GM21360 (cell line): ENCODE measurements at regions not wholly inside any gene's neighbourhood (a gene's known extent, or its start where the extent isn't known, plus 50 kb on each side); places are given as distances from the start of the nearest gene placed in this dataset.
"Not testable (repeated sequence)": the region's sequence is repeated elsewhere in the genome, so short reads cannot be mapped to it uniquely, and the experiment has no call there.

Source experiments
- ATAC-seq: cut with Tn5 transposase; IDR thresholded peaks from one replicate; pipeline ENCODE4 v1.9.1; 2021; ENCODE audit warnings: mild to moderate bottlenecking, moderate library complexity; ENCODE audit not compliant: unreplicated experiment

DNA sequence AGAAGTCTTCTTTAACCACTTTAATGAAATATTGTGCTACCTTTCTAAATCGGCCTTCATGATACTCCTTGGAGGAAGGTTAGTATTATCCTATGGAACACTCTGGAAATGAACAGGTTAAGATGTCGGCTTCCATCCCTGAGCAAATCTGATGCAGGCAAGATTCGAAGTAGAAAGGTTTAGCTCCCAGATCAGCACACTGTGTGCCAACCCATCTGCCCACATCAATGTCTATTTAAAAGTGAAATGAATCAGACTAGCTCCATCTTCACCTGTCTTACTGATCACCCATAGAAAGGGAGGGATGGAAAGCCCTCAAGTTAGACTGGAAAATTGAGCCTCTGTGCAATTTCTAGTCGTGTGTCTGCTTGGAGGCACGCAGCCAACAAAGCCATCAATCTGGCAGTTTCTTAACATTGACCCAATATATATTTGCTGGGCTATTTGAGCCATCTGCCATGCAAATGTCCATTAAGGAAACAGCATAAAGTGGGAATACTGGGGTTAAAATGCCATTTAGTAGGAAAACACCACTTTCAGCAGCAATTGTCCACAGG lies 506.1 kb downstream of the RMST start:
- ATAC-seq, result no peak

DNA sequence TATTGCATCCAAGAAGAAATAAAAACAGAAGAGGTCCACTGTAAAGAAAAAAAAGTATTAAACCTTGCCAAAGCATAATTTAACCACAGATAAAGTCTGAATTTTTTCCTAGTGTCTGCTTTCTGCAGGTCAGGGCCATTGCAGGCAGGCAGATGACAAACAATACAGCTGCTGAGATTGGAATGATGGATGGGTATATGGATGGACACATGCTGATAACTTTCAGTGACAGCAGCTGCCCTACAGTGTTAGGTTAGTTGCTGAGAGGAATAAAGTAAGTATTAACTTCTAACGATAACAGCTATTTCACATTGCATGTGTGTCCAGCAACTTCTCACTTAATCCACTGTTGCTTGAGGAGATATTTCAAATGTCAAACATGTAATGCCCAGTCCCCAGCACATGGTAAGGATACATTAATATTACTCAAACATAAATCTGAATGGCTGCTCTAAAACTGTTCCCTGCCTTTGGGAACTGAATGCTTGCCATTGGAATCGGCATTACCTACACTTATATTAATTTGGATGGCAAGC lies 515.3 kb downstream of the RMST start:
- no peak for ATAC-seq

DNA sequence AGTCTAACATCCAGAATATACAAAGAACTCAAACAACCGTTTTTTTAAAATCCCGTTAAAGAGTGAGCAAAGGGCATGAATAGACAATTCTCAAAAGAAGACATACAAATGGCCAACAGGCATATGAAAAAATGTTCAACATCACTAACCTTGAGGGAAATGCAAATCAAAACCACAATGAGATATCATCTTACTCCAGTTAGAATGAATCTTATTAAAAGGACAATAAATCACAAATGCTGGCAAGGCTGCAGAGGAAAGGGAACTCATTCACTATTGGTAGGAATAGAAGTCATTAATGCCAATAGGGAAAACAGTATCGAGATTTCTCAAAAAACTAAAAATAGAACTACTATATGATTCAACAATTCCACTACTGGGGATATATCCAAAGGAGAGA lies 520.1 kb downstream of the RMST start:
- ATAC-seq, result no peak

DNA sequence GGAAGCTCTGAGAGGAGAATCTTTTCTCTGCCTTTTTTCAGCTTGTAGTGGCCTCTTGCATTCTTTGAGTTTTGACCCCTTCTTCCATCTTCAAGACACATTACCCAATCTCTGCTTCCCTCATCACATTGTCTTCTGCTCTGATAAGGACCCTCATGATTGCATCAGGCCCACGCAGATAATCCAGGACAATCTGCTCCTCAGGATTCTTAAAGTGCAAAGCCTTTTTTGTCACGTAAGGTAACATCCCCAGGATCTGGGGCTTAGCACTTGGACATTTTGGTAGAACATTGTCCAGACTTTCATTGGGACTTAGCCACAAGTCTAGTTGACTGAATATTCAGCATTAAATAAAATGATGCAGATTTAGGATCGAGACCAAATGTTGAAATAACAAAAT lies 521.2 kb downstream of the RMST start:
- no peak for ATAC-seq

DNA sequence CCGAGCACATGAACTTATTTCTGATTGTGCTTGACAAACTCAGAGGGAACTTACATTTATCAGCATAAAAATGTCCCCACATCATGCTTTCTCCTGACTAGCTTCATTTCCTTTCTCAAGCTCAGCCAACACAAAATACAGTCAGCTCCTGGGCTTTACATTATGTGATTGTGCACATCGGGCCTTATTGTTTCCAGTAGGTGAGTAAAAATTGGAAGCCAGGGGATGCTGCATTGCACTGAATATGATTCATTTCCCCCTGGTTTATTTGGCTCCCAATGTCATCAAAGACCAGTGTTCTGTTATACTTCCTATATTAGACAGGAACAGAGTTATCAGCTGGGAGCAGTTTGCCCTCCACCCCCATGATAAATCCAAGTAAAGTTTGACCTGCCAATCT lies 521.8 kb downstream of the RMST start:
- ATAC-seq, result no peak

DNA sequence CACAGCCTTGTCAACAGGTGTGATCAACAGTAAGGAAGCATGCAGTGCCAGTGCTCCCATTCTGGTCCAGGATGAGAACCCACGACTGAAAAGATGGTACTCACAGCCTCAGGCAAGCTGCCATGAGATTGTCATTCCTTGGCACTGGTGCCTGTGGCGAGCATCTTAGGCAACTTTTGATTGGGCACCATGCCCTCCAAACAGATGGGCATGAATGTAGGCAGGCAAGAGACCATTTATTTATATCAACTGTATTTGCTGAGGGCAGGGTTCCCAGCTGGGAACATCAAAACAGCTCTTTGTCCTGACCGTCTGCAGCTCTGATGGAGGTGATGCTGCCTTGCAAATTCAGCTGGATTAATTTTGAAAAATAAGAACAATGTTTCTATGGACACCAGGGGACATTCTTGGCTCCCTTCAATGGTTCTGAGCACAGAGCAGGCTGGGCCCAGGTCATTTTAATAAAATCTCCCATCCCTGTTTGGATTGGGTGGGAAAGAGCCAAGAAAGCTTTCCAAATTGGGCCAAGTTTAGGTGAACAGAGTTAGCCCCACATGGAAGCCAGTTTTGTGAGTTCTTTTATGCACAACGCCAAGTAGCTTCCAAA lies 522.5 kb downstream of the RMST start:
- no peak for ATAC-seq

DNA sequence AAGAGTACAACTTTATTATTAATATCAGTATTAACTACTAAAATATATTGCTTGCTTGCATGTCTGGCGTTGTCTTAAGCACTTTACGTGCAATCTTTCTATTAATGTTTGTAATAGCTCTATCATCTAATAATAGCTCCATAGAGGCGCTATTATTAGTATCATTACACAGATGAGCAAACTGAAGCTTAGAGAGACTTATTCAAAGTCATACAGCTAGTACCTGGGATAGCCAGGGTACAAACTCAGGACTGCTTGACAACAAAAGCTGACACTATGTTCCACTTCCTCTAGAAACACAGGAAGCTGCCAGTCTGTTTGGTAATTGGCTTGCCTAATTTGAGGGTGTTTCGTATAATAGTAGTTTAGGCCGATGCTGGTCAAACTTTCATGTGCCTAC lies 523.2 kb downstream of the RMST start:
- ATAC-seq, result no peak

DNA sequence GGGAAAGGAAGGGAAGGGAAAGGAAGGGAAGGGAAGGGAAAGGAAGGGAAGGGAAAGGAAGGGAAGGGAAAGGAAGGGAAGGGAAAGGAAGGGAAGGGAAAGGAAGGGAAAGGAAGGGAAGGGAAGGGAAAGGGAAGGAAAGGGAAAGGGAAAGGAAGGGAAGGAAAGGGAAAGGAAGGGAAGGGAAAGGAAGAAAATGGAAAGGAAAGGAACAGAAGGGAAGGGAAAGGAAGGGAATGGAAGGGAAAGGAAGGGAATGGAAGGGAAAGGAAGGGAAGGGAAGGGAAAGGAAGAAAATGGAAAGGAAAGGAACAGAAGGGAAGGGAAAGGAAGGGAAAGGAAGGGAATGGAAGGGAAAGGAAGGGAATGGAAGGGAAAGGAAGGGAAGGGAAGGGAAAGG lies 526.0 kb downstream of the RMST start:
- not testable (repeated sequence) for ATAC-seq

DNA sequence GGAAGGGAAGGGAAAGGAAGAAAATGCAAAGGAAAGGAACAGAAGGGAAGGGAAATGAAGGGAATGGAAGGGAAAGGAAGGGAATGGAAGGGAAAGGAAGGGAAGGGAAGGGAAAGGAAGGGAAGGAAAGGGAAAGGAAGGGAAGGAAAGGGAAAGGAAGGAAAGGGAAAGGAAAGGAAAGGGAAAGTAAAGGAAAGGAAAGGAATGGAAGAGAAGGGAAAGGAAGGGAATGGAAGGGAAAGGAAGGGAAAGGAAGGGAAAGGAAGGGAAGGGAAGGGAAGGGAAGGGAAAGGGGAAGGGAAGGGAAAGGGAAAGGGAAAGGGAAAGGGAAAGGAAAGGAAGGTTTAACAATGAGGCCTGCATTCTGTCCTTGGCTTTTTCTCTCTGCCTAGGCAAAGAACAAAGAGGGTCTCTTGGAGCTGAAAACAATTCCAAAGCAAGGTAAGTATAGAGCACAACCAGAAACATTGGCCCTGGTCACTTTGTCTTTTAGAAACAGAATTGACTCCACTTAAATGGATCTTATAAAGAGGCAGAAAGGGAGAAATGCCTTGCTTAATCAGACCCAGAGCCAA lies 525.9 kb upstream of the TMPO start:
- no peak for ATAC-seq

DNA sequence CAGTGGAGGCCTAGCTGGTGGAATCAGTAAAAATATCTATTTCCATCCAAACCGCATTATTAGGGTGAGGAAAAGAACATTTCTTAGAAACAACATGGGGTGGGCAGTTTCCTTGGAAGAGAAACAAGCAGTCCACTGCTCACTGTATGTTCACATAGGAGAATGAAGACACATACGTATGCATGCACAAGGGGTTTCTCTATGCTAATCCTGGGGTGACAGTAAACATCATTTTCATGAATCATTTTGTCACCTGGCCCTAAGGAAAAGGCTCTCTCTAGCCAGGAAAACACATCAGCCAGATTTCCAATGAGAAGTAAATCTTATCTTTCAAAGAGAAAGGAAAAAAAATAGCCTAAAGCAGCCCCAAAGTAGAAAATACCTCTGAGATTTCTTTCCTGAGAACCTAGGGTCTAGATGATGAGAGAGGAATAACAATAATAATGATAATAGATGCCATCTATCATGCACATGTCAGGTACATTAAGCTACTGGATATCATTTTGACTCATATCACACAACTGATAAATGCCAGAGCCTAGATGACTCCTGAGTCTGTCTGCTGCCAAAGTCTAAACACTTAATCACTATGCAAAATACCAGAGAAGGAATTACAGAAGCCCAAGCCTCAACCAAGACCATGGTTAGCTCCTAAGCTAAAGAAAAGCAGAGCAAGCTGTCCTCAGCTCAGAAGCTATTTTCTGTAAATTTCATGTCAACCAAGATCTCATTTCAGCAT lies 520.5 kb upstream of the TMPO start:
- ATAC-seq, result no peak

DNA sequence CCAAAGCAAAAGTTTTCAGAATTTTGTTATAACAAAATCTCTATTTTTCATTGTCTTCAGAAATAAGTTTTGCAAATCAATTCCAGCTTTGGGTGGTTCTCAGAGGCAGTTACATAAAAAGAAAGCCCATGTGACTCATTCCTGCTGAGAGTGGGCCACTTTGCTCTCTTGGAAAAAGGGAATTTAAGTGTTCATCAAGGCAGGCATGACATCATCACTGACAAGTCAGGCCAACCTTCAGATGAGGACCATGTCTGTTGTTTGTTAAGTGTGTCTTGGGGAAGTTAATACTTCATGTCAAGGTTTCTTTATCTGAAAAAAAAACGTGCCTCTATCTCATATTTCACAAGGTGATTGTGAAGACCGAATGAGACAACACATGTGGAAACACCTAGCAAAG lies 519.8 kb upstream of the TMPO start:
- ATAC-seq, result no peak

DNA sequence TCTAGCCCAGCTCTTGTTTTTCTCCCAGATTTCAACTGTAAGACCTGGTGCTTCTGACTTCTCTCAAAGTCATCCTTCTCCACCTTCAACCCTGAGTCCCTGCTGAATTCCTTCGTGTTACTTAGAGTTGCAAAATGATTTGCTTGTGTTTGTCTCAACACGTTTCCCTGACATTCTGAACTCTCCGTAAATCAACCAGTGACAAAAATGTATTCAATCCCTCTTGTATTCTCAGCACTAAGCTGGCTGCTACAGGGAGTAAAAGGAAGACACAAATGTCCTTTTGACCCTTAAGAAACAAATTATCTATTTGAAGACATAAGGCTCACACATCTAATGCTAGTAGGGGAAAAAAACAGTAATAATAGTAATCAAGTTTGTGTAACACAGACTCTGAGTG lies 514.0 kb upstream of the TMPO start:
- no peak for ATAC-seq

DNA sequence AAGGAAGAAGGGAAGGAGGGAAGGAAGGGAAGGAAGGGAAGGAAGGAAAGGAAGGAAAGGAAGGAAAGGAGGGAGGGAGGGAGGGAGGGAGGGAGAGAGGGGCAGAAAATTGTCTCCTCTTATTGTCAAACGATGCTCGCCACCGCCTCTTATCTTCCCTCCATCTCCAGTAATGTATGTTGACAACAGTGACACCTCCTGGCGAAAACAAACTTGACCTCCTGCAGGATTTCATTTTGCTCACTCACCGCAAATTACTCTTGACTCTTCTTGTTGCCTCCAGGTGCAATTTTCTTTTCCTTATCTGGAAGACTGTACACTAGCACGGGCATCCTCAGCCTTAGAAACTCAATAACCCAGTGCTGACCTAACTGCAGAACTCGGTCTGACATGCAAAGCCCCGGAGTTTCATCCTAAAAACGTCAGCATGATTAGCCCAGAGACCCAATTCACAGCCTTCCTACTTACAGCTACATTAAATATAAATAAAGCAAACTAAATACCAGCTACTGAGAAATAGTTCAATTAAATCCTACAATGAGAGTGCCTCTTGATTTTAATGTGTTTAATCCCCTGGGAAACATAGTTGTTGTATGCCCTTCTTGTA lies 512.4 kb upstream of the TMPO start:
- peak; percentile 78 for ATAC-seq

DNA sequence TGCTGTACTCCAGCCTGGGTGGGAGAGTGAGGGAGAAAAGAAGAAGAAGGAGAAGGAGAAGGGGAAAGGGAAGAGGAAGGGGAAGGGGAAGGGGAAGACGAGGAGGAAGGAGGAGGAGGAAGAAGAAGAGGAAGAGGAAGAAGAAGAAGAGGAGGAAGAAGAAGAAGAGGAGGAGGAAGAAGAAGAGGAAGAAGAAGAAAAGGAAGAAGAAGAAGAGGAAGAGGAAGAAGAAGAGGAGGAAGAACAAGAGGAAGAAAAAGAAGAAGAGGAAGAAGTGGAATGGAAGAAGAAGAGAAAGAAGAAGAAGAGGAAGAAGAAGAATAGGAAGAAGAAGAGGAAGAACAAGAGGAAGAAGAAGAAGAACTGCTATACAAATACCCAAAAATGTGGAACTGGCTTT lies 507.4 kb upstream of the TMPO start:
- no peak for ATAC-seq

DNA sequence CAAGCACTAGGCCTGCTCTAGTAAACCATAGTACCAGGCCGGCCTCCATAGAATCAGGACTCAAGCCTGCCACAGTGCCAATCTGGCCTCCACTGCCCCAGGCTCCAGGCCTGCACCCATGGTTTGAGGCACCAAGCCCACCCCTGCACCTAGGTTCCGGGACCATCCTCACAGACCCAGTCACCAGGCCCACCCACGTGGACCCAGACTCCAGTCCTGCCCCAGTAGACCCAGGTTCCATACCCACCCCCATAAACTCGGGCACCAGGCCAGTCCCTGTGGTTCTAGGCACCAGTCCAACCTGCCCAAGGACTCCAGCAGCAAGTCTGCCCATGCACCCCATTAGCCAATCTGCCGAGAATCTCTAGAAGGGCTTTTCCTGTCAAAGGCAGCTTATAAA lies 501.8 kb upstream of the TMPO start:
- no peak for ATAC-seq

DNA sequence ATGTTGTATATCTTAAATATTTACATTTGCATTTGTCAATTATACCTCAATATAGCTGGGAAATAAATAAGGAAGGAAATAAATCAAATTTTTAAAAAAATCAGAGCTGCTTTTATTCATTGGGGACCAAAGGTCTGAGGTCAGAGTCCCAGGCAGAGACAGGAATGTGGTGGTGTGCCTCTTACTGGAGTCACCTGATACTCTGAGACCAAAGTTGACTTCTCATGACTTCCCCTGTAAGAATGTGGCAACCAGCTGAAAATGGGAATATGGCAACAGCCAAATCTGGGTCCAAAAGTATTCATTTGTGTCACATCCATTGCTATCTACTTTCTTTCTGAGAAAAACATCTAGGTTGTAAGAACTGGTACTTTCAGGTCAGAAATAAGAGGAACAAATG lies 496.6 kb upstream of the TMPO start:
- no peak for ATAC-seq

DNA sequence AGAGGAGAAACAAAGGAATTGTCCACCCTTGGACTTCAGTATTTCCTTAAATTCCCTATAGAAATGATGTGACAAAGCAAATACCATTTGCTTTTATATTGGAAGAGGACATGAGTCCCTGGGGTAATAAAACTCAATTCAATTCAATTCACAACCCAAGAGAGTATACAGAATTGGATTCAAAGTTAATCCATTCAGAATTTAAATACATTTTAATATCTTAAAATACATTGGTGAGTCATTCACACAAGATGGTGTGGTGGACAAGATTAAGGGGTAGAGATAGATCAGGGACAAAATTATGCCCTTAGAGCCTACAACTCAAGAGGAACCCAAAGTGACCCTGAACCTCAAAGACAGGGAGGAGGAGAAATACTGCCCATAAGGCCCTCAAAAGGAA lies 495.0 kb upstream of the TMPO start:
- ATAC-seq, result no peak

DNA sequence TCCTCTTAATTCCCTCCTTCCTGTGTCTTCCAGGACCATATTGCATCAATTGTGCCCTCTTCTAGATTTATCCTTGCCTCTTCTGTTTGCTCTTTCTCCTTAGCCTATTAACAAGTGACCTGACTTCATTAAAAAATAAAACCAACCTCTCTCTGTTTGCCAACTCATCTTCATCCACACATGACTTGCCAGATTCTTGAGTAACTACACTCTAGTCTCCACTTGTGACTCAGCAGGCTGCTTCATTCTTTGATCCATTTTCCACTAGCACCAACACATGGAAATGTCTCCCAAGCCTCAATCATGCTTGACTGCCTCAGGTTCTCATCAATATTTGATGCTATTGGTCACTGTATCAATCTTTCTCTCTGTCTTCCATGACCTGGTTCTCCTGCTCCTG lies 492.4 kb upstream of the TMPO start:
- ATAC-seq, result no peak

DNA sequence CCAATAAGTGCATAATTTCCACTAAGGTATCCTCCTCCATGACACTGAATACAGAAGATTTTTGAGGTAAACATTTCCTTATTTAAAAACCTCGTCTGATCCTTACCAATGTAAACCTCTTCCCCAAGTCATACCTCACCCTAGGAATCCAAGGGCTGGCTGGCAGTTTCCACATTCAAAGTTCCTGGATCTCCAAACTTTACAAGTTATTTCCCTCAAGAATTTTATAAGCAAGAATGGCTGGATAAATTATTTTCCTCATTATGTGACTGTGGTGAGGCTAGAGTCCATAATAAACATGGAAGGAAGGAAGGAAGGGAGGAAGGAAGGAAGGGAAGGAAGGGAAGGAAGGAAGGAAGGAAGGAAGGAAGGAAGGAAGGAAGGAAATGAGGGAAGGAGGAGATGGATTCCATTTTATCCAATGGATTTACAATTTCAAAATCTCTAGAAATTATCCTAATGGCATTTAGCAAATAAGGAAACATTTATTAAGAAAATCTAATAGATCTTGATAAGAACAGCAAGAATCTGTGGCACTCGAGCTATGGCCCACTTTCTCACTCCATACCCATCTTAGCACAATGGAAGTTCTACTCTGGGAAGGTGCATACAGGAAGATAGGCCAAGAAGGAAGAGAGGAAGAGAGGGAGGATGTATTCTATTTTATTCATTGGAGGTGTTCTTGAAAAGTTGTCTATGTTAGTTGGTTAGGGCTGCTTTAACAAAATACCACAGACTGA lies 477.8 kb upstream of the TMPO start:
- no peak for ATAC-seq

DNA sequence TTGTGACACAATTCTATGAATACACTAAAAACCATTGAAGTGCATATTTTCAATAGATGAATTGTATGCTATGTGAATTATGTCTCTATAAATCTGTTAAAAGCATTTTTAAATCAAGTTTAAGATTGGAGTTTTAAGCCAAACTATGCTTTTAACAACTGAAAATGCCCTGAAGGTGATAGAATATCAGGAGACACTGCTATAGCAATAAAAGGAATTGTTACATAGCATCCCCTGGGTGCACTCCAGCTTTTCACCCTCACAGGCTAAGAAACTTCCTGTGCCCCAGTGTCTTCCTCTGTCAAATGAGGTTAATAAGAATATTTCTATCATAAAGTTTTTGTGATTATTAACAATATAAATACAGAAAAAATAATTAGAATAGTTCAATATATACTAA lies 472.7 kb upstream of the TMPO start:
- ATAC-seq, result no peak

DNA sequence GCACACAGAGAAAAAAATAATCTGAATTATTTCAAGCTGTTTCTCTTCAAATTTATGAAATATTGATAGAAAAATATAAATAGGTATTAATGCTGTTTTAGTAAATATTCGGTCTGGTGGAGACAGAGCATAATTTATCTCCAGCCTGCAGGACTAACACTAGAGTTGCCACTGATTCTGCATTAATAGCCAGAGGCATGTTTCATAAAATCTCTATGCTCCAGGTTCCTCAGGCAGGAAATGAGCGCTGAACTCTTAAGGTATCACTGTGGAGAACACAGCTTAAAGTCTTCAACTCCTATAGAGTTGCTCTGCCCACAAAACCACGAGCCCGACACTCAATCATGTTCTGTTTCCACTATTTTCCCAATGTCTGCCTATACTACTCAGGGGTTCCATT lies 470.0 kb upstream of the TMPO start:
- no peak for ATAC-seq
